ENCODE measurements at regions not wholly inside any gene's neighbourhood (a gene's known extent, or its start where the extent isn't known, plus 50 kb on each side); places are given as distances from the start of the nearest gene placed in this dataset.

- TF ChIP-seq CTCF (IDR thresholded peaks at IDR 0.05; ENCODE audit: low read depth, low read length, missing input control) (no peak), YY1 (IDR thresholded peaks at IDR 0.05) (no peak), EGR1 (IDR thresholded peaks at IDR 0.05; ENCODE audit: low read depth in 2 of 2) (no peak), FOXA2 (IDR thresholded peaks at IDR 0.05) (no peak), JUND (IDR thresholded peaks at IDR 0.05) (no peak), REST (IDR thresholded peaks at IDR 0.05) (no peak), TAF1 (conservative IDR thresholded peaks at IDR 0.05) (no peak), SP1 (IDR thresholded peaks at IDR 0.05) (no peak), MAX (IDR thresholded peaks at IDR 0.05) (no peak), RAD21 (IDR thresholded peaks at IDR 0.05) (no peak), ZBTB33 (IDR thresholded peaks at IDR 0.05) (no peak), GABPA (IDR thresholded peaks at IDR 0.05 in 1 of 2, conservative IDR thresholded peaks at IDR 0.05 in 1 of 2) (no peak), RXRA (IDR thresholded peaks at IDR 0.05) (no peak)
These were observed 133.2 kb upstream of the HS3ST3A1 start for GRCh38 chr17:13734880-13735279.
